NCI-H187 treated with DMSO at 0.1 percent for 48 hours (cell line): ENCODE measurements at regions not wholly inside any gene's neighbourhood (a gene's known extent, or its start where the extent isn't known, plus 50 kb on each side); places are given as distances from the start of the nearest gene placed in this dataset.
"Not testable (repeated sequence)": the region's sequence is repeated elsewhere in the genome, so short reads cannot be mapped to it uniquely, and the experiment has no call there.

Experiments used
- DNase-seq: peaks from one replicate; lab custom pipeline; 2025; lab: John Stamatoyannopoulos, UW

DNA sequence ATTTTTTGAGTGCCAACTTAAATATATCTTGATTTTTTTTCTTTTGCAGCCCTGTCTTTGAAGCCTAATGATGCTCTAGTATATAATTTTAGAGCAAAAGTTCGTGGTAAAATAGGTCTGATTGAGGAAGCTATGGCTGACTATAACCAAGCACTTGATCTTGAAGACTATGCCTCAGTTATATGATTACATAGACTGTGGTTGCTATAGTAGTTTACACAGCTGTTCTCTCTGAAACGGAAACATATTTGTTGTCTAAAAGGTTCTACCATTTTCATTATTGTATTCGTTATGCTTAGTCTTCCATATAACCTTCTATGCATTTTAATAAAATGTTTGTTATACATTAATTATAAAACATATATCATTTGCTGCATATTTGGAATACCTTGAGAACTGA lies 246.7 kb downstream of the TTC6 start:
- no peak for DNase-seq

DNA sequence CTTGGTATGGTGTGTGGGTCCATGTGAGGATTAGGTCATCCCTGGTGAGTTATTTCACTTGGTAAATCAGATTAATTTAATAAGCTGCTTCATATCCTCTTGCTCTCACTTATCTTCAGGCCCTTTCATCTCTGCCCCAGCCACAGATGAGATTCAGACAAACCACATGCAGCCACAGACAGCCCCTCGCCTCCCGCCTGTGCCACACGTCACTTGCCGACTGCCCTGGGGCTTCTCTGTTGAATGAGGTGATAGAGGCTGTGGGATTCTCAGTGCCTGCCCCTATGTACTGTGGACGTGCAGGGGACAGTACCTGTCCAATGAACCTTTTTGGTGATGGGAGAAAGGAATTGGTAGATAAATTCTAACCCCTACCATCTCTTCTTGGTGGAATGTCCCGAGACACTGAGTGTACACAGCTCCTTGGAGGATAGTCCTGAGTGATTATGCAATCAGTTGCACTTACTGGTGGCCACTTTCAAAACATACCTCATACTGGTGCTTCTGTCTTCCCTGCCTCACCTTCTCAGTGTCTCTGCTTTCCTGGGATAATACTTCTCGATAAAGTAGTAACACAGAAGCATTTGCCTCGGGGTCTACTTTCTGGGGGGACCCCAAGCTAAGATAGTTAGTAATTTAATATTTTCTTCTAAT lies 248.7 kb downstream of the TTC6 start:
- DNase-seq, result no peak

DNA sequence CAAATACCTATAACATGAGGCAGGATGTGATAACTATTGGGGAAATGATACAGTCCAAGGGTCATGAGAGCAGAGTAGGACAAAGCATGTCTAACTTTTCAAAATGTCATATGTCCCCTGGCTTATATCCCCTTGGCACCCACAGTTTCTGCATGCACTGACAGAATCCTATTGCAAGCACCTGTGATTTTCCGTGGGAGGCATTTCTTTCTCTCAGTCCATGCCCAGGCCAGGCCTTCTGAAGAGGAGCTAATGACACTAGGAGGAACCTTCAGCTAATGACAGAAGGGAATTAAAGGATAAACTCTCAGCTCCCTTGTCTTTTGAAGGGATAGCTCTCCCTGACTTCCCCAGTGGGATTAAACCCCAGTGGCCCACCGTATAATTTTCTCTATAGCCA lies 249.2 kb downstream of the TTC6 start:
- DNase-seq, result no peak

DNA sequence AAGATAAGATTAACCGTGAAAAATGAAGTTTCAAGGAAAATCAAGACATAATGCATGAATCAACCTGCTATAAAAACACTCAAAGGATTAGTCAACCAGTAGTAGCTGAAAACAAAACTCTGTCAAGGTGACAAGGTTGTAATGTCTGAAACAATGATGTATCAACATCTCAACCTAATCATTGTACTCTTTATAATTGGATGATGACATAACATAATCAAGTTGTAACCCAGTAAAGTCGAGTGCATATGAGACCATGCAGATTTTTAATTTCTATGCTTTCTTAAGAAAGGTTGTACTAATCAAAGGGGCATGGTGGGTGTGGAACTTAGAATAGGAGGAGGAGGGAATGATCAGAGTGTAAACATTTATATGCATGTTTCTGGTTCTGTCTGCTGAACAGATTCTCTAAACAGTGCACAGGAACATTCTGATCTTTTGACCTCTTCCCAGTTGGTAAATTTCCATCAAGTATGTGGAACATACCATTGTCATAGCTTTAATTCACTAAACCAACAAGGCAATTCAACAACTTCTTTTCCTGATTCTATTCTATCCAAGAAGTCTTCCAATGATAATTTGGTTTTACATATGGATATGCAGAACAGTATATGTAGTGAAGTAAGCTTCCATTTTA lies 253.7 kb downstream of the TTC6 start:
- DNase-seq, result no peak

DNA sequence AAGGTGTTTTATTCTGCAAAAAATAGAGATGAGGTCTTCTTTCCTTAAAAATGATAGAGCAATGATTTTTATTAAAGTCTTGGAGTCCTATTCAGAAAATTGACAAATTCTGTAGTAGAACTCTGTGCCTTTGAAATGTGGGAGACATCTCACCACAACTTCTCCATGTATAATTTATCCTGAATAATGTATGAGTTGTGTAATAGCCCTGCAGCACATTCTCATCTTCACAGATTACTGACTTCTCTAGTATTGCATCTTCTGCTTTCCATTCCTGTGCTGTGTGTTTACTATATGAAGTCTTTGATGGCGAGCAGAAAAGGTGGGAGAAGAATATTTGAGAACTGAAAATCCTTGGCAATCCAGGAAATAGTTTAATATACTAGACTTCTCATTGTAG lies 255.6 kb downstream of the TTC6 start:
- no peak for DNase-seq

DNA sequence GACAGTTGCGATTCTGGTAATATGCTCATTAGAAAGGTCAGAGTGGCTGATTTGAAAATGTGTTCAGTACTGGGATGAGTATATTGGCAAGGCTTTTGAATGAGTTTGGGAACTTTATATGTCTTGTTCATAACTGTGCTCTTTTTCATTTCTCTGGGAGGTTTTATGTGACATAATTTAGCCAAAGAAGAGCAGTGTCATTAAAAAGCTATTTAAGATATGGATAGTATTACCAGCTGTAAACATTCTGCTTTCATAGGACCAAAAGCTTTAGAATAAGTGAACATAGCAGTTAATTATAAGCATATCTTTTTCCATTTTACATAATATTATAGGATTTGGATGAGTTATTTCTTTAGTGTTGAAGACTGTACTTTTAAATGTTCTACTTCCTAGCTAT lies 260.4 kb downstream of the TTC6 start:
- no peak for DNase-seq

DNA sequence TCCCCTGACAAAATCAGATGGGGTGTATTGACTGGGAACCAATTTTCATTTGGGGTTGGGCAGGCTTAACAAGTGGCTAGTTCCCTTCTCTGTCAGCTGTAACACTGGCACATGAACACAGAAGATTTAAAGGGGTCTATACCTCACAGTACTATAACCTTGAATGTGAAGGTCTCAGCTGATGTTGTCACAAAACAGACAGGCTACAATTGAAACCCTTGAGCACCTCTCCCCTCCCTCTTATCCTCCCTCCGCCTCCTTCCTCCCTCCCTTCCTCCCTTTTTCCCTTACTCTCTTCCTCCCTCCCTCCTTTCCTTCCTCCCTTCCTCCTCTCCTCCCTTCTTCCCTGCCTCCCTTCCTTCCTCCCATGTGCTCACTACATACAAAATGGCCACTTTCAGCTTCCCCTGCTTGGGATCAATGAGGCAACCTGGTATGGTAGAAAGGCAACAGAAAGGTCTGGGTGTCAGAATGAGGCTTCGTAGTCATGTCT lies 262.4 kb downstream of the TTC6 start:
- no peak for DNase-seq

DNA sequence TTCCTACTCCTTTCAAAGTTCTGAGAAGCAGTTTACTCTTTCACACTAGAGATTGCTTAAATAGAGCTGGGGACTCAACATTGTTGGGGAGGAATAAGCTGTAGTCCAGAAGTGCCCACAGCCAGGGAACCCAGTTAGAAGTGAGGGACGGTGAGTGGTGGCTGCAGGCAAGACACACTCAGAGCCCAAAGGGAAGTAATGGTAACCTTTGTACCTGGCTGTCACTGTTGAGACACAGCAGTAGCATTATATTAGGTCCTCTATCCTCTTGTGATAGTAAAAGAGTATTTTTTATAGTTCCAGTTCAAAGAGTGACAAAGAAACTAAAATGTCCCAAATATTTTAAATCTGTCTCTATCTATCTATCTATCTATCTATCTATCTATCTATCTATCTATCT lies 263.3 kb downstream of the TTC6 start:
- DNase-seq, result no peak

DNA sequence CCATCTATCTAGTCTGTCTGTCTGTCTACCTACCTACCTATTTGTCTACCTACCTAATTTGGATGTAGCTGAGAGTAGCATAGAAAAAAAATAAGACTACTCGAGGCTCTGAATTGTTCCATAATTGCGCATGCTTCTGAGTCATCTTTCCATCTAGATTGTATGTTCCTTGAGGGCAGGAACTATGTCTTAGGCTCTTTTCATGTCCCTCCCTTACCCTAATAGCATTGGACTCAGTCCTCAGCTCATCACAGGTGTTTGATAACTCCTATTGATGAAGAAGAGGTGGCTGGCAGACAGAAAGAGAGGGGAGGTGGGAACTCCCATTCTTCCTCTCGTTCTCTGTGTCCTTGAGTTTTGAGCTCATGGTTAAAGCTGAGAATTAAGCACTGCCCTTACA lies 263.7 kb downstream of the TTC6 start:
- DNase-seq, result no peak

DNA sequence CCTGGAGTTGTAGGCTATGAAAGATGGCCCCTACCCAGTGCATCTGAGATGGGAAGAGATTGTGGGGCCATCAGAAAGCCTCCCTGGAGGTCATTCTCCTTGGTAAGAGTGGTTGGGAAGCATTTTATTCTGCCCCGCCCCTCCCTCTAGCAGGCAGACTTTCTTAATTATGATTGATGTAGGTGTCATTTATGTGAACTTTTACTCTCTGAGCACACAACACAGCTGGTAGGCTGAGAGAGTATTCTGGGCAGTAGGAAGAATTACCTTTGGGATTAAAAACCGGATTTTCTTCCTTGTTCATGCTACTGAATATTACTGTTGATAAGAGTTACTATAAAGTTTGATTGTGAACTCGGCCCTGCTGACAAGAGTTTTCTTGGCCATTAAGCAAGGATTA lies 266.8 kb downstream of the TTC6 start:
- no peak for DNase-seq

DNA sequence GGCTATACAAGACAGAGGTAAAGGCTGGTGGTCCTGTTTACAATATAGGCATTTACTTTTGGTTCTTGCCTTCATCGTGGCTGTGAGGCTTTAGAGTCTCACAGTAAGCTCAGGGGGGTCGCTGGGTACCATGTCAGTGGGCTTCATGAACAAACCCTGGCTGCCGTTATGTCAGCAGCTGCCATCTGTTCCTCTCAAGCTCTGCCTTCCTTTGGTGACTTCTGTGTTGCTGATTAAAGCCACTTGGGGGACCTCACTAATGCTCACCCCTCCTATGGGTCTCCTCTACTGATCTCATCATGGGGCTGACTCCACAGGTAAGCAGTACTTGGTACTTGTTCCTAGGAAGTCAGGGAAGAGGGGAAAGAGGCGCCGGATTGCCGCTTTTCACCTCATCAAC lies 268.7 kb downstream of the TTC6 start:
- no peak for DNase-seq

DNA sequence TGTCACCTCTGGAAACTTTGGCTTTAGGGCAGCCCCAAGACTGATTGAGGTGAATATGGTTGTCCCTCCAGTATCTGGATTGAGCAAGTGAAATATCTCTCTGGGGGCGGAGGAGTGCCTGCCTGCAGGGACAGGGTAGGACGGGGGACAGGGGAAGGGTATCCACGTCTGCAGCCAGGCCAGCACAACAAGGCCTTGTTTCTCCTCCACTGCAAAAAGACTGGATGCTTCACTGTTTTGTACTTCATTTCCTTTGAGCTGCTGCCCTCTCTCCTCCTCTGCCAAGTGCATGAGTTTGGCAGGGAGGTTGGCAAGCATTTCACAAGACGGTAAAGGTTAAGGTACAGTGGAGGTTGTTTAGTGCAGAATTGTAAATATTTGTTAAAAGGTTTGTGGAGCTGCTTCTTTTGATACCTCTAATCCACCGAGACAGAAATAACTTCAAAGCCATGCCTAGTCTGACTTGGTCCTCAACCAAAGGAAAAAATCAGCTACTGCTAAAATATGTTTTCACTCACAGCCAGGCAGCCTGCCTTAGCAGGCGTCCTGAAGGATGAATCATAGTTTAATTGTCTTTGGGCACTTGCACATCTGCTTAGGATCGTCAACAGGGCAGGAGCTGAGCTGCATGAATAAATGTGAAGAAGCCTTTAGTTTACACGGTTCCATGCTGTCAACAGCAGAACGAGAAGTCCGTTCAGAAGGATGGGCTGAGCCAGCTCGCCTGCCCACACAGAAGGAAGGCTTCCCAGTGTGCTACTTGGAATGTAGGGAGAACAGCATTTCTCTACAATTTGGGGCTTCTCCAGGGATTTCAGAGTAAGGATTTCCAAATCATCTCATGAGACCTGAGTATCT lies 269.7 kb downstream of the TTC6 start:
- no peak for DNase-seq

DNA sequence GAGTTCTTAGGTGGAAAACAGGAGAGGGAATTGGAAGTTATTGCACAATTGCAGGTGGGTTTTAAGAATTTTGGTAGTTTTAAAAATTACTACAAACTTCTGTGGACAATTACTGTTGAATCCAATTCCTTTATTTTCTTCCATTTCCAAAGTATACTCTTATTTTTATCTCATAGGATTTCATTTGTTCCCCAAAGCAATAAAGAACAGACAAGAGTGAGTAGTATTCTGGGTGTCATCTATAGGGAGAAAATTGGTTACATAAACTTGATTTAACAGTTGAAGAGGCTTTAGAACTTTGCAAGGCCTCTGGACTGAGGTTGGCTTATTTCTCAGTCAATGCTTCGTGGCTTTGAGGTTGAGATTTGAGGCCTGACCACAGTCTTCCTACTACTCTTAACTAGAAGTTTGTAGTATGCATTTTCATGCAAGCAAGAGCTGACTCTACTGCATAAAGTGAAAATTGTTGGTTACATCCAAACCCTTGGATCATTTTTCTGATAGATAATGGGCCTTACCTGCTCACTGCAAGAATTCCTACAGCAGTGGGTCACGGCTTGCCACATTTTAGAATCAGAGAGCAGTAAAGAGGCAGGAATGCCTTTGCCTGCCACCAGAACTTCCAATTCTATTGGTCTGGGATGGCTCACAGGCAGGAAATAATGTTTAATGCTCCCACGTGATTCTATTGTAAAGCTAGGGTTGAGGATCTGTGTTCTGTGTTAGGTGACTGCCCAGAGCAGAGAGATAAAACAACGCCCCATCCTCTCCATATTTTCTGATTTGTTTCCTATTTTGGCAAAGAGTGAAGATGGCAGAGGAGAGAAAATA lies 270.5 kb downstream of the TTC6 start:
- DNase-seq, result no peak

DNA sequence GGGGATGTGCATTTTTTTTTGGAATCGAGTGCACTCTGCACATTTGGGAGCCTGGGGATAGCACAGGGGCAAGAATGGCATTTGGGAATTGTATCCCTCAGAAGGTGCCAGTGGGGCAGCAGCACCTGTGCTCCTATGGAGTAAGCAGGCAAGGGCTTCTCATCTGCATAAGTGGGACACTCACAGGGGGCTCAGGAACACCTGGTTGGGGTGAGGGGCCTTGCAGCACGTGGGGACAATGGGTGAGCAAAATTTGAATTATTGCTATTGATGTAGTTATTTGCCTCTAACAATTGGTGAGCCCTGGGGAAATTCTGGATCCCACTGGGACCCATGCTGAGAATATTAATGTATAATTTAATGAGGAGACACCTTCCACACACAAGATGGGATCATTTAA lies 274.2 kb downstream of the TTC6 start:
- no peak for DNase-seq

DNA sequence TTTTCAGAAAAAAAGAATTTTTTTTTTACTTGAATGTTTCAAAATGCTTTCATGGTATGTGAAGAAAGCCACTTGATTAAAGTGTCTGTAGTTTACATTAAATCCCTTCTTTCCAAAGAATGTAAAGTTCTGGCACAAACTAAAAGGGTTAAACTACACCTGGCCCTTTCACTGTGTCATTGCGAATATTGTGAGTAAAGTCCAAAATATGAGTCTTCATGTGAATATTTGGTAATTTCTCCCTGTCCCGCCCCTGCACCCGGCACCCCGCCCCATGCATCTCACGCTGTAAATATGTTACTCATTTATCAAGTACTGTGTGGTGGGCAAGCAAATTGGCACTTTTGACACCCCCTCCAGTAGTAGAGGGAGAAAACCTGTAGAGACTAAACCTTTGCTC lies 274.7 kb downstream of the TTC6 start:
- no peak for DNase-seq

DNA sequence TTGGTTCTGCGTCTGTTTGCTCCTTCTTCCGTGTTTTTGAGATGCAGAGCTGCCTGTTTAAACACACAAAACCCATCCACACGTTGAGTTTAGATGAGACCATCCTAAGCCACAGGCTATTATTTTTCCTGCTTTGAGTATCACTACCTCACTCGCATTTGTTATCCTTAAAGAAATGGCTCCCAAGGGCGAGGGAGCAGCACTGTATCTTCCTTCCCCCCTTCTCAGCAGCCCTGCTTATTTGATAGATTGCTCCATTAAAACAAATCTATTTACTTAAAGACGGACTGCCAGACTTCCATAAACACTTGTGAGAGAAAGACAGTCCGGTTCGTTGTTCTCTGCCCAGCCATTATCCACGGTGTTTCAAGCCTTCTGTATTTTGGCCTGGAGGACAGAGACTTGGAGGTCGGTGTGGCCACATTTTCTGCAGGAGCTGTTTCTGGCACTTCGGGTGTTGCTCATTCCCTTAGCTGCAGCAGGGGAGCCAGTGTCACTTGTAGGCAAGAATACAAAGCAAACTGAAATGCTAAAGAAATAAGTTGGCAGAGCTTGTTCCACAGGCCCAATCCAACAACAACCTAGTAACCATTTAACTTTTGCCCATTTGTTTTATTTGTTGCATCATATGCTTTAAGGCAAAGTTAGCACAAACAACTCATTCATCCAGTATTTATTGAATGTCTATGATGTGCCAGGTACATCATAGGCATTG lies 275.4 kb downstream of the TTC6 start:
- no peak for DNase-seq

DNA sequence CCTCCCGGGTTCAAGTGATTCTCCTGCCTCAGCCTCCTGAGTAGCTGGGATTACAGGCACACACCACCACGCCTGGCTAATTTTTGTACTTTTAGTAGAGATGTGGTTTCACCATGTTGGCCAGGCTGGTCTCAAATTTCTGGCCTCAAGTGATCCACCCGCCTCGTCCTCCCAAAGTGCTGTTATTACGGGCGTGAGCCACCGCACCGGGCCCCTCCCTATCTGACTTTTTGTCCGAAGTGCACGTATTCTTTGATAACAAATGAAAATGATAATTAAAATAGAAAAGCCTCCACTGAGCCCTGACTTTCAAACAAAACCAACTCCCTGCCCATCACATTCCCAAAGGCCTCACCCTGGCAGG lies 278.6 kb downstream of the TTC6 start:
- not testable (repeated sequence) for DNase-seq

DNA sequence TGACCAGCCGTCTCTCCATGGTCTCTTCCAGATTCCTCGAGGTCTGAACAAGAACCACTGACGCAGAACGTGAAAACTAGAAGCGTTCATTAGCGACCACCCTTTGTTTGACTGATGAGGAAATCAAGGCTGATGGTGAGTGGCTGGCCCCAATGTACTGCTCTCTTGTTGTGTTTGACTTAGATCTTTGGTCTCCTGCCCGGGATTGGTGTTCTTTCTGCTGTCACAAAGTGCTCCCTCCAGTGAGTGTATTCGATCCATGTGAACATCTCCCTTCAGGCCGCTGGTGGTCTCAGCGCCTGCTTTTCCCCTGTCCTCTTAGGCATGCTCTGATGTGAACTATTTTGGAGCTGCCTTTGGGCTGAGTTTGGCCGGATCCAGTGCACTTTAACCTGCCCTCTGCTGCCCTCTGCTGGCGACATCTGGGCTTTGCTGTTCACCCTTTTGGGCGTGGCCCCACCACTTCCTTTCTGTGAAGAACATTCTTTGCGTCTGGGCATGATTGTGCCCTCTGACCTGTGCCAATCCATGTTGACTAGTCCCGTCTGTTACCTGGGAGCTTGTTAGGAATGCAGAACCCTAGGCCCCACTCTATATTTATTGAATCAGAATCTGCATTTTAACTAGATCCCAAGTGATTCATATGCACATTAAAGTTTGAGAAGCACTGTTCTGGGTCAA lies 279.1 kb downstream of the TTC6 start:
- DNase-seq, result peak; percentile 38

DNA sequence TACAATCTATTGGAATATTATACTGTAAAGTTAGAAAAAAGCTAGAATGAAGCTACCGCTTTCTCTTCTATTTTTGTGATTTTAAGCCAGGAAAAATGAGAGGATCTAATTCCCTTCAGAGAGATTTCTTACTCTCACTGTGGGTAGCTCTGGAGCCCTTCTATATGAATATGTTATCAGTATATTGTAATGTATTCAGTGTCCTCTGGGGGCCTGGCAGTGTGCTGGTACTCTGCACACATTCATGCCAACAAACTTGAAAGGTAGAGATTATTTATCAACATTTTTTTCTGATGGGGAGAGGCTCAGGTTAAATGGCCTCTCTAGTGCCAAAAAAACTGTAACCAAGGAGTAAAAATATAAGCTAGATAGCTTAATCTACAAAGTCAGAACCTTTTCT lies 292.8 kb downstream of the TTC6 start:
- no peak for DNase-seq

DNA sequence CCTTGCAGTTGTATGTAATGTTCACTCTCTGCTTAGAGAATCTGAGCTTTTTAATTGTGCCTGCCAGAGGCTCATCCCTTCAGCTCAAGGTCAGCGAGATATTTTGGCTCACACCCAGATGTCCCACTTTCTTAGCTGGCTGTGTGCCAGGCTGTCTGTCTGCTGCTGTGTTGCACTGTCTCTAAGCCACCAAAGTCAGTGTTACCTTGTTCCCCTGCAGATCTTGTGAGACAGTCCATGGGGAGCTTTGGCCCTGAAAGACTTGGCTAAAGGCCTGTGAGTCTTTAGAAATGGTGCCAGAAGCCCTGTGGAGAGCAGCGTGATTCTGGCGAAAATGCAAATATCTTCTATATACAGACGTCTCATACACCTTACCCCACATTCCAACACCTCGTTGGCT lies 293.7 kb downstream of the TTC6 start:
- no peak for DNase-seq

DNA sequence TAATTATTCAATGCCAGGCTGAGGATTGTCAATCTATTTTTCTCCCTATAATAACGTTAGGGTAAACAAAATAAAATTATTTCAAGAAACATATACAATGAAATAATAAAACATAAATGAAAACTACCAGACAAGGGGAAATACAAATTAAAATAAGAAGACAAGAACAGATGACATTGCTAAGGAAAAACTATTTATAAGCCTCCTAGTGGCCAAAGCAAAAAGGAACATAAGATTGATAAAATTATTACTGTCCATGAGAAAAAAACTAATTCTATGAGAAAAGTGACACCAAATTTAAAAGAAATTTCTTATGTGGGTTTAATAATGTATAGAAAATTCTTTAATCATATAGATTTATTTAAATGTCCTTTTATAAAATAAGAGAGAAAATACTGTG lies 294.7 kb downstream of the TTC6 start:
- DNase-seq, result no peak
